Keratinocyte (primary cell): ENCODE measurements at regions not wholly inside any gene's neighbourhood (a gene's known extent, or its start where the extent isn't known, plus 50 kb on each side); places are given as distances from the start of the nearest gene placed in this dataset.

Source experiments
- DNase-seq: peaks from one replicate; pipeline ENCODE4 v3.0.0-alpha.2; 2011; ENCODE audit warnings: low read depth, missing footprints, low spot score
- FAIRE-seq: peaks from 2 replicates; lab custom pipeline; 2011; peaks lifted over from hg19 to GRCh38; lab: Jason Lieb, UNC
- H2AFZ ChIP-seq: 2 replicates; pipeline ENCODE4 v1.6.0; 2012; ENCODE audit warnings: low read length, control low read depth, inconsistent platforms; ENCODE audit not compliant: control insufficient read depth
- H3K27ac ChIP-seq: 2 replicates; pipeline ENCODE4 v1.5.1; 2011; ENCODE audit warnings: low read length; ENCODE audit not compliant: control insufficient read depth, insufficient read depth
- H3K27me3 ChIP-seq: 3 replicates; pipeline ENCODE4 v1.6.0; 2011; ENCODE audit warnings: low read length; ENCODE audit not compliant: control insufficient read depth, insufficient read depth; ENCODE audit errors: extremely low read depth
- H3K36me3 ChIP-seq, 2 experiments: 2 replicates in 1 of 2; 3 replicates in 1 of 2; pipeline ENCODE4 v1.5.1; 2011; ENCODE audit warnings: low read length in 2 of 2, mild to moderate bottlenecking in 1 of 2; ENCODE audit not compliant: control insufficient read depth in 2 of 2, insufficient read depth in 2 of 2; ENCODE audit errors: extremely low read depth in 1 of 2
- H3K4me1 ChIP-seq: 3 replicates; pipeline ENCODE4 v1.5.1; 2011; ENCODE audit warnings: low read length; ENCODE audit not compliant: control insufficient read depth, insufficient read depth; ENCODE audit errors: extremely low read depth
- H3K4me2 ChIP-seq: 3 replicates; pipeline ENCODE4 v1.6.0; 2011; ENCODE audit warnings: low read depth, low read length; ENCODE audit not compliant: control insufficient read depth, insufficient read depth; ENCODE audit errors: extremely low read depth
- H3K4me3 ChIP-seq, 3 experiments: fragments of 200-600 bp in 1 of 3; sonication (generic) in 1 of 3; 2 replicates in 2 of 3; 3 replicates in 1 of 3; pipeline ENCODE4 v1.5.1; 2011 to 2016; ENCODE audit warnings: low read length in 3 of 3, mild to moderate bottlenecking in 3 of 3, control low read depth in 2 of 3, inconsistent platforms in 1 of 3, low read depth in 1 of 3, mixed read lengths in 1 of 3, mixed run types in 1 of 3, moderate library complexity in 1 of 3; ENCODE audit not compliant: control insufficient read depth in 2 of 3, insufficient read depth in 2 of 3; ENCODE audit errors: extremely low read depth in 1 of 3
- H3K79me2 ChIP-seq: 2 replicates; pipeline ENCODE4 v1.6.0; 2012; ENCODE audit warnings: low read length; ENCODE audit not compliant: control insufficient read depth, insufficient read depth
- H3K9ac ChIP-seq: 3 replicates; pipeline ENCODE4 v1.6.0; 2011; ENCODE audit warnings: low read length; ENCODE audit not compliant: control insufficient read depth, insufficient read depth; ENCODE audit errors: extremely low read depth
- H3K9me1 ChIP-seq: 3 replicates; pipeline ENCODE4 v1.6.0; 2011; ENCODE audit warnings: low read length; ENCODE audit not compliant: control insufficient read depth, insufficient read depth; ENCODE audit errors: extremely low read depth
- H3K9me3 ChIP-seq: 2 replicates; pipeline ENCODE4 v1.5.1; 2012; ENCODE audit warnings: low read depth, low read length; ENCODE audit not compliant: control insufficient read depth
- H4K20me1 ChIP-seq: 3 replicates; pipeline ENCODE4 v1.6.0; 2011; ENCODE audit warnings: low read length; ENCODE audit not compliant: control insufficient read depth, insufficient read depth; ENCODE audit errors: extremely low read depth
- EZH2 ChIP-seq: IDR thresholded peaks from one replicate; pipeline ENCODE4 v1.6.1; 2012; ENCODE audit warnings: inconsistent platforms, mild to moderate bottlenecking, low read length, moderate library complexity
- dilution Hi-C: fragments of 300-500 bp; cut with MboI; formaldehyde crosslinking; loops from one replicate; pipeline ENCODE4 v1.7.0; 2020; ENCODE audit warnings: low sequenced_read_pairs; ENCODE audit not compliant: extremely low pct_ligation_motif_present
- TF ChIP-seq, protein P1 (sequence below), 3 experiments: IDR thresholded peaks in 1 of 3; conservative IDR thresholded peaks in 1 of 3; optimal IDR thresholded peaks in 1 of 3; 2 replicates in 2 of 3; 3 replicates in 1 of 3; pipeline versions ENCODE3 to v1.5.1; 2011; ENCODE audit warnings: low read length in 3 of 3, mild to moderate bottlenecking in 3 of 3, moderate library complexity in 2 of 3, control low read depth in 1 of 3, inconsistent platforms in 1 of 3; ENCODE audit not compliant: insufficient read depth in 2 of 3; ENCODE audit errors: extremely low read depth in 1 of 3

DNA sequence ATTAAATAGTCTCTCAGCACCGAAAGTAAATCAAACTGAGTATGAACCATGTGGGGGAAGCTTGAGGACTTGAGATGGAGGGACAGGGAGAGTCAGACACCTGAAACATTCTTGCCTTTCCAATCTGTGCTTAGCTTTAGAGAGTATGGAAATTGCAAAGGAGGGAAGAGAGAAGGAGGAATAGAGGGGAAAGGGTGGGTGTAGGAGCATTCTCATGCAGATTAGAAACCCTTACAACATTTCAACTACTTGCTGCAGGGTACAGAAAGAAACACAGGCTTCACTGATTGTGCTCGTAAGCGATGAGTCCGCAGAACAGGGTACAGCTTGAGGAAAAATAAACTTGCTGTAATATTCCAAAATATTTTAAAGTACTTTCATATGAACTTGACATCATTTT, 73.8 kb downstream of the NIBAN1 start:
- TF ChIP-seq EZH2: no peak
- TF ChIP-seq, protein P1, sequence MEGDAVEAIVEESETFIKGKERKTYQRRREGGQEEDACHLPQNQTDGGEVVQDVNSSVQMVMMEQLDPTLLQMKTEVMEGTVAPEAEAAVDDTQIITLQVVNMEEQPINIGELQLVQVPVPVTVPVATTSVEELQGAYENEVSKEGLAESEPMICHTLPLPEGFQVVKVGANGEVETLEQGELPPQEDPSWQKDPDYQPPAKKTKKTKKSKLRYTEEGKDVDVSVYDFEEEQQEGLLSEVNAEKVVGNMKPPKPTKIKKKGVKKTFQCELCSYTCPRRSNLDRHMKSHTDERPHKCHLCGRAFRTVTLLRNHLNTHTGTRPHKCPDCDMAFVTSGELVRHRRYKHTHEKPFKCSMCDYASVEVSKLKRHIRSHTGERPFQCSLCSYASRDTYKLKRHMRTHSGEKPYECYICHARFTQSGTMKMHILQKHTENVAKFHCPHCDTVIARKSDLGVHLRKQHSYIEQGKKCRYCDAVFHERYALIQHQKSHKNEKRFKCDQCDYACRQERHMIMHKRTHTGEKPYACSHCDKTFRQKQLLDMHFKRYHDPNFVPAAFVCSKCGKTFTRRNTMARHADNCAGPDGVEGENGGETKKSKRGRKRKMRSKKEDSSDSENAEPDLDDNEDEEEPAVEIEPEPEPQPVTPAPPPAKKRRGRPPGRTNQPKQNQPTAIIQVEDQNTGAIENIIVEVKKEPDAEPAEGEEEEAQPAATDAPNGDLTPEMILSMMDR (optimal IDR thresholded peaks at IDR 0.05 in 1 of 3, IDR thresholded peaks at IDR 0.05 in 1 of 3, conservative IDR thresholded peaks at IDR 0.05 in 1 of 3; ENCODE audit: extremely low read depth in 1 of 3, insufficient read depth in 2 of 3, low read length in 3 of 3): no peak
- H3K36me3 ChIP-seq: no peaks in the 10 kb centered on the region
- no peaks in the 10 kb centered on the region for H3K27me3 ChIP-seq
- DNase-seq (no peak), FAIRE-seq (no peak)
- no peaks in the 10 kb centered on the region for H3K4me1 ChIP-seq
- peaks cover 3% of the 10 kb centered on the region for H3K9me1 ChIP-seq
- no peak overlapping the region for H3K9ac ChIP-seq
- H4K20me1 ChIP-seq: no peaks in the 10 kb centered on the region
- H3K79me2 ChIP-seq: no peaks in the 10 kb centered on the region
- no peak overlapping the region for H3K4me3 ChIP-seq
- H3K9me3 ChIP-seq: no peaks in the 10 kb centered on the region
- H3K4me2 ChIP-seq: no peak overlapping the region
- dilution Hi-C loops: no loop called here
- H2AFZ ChIP-seq: no peak overlapping the region
- no peak overlapping the region for H3K27ac ChIP-seq

DNA sequence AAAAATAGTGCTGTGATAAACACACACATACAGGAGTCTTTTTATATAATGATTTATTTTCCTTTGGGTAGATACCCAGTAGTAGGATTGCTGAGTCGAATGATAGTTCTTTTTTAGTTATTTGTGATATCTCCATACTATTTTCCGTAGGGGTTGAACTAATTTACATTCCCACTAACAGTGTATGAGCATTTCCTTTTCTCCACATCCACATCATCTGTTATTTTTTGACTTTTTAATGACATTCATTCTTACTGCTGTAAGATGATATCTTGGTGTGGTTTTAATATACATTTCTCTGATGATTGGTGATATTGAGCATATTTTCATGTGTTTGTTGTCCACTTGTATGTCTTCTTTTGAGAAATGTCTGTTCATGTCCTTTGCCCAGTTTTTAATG, 78.3 kb downstream of the NIBAN1 start:
- Histone ChIP-seq H4K20me1 (no peaks in the 10 kb centered on the region), H3K4me1 (peaks cover 10% of the 10 kb centered on the region), H3K9ac (no peak overlapping the region), H3K4me2 (no peak overlapping the region), H3K4me3 (no peak overlapping the region), H2AFZ (no peak overlapping the region), H3K27me3 (no peaks in the 10 kb centered on the region), H3K36me3 (no peaks in the 10 kb centered on the region), H3K27ac (no peak overlapping the region), H3K9me3 (no peaks in the 10 kb centered on the region), H3K79me2 (no peaks in the 10 kb centered on the region), H3K9me1 (peaks cover 3% of the 10 kb centered on the region)
- TF ChIP-seq, protein P1 (optimal IDR thresholded peaks at IDR 0.05 in 1 of 3, IDR thresholded peaks at IDR 0.05 in 1 of 3, conservative IDR thresholded peaks at IDR 0.05 in 1 of 3; ENCODE audit: extremely low read depth in 1 of 3, insufficient read depth in 2 of 3, low read length in 3 of 3): no peak
- TF ChIP-seq EZH2: no peak
- dilution Hi-C loops: no loop called here
- DNase-seq (no peak), FAIRE-seq (no peak)
